GM21528 (cell line): ENCODE measurements at regions not wholly inside any gene's neighbourhood (a gene's known extent, or its start where the extent isn't known, plus 50 kb on each side); places are given as distances from the start of the nearest gene placed in this dataset.
"Not testable (repeated sequence)": the region's sequence is repeated elsewhere in the genome, so short reads cannot be mapped to it uniquely, and the experiment has no call there.

ENCODE experiments used
- ATAC-seq: cut with Tn5 transposase; IDR thresholded peaks from one replicate; pipeline ENCODE4 v1.9.1; 2021; ENCODE audit warnings: mild to moderate bottlenecking, moderate library complexity; ENCODE audit not compliant: unreplicated experiment, low FRiP score

GRCh38 chr5:103391659-103392058, 133.1 kb downstream of the MACIR start:
- ATAC-seq = no peak

- ATAC-seq = no peak
Measured at GRCh38 chr5:103389846-103390245, 131.3 kb downstream of the MACIR start.

GRCh38 chr5:103389357-103389756, 130.8 kb downstream of the MACIR start:
- ATAC-seq = no peak

GRCh38 chr5:103385722-103386121, 127.2 kb downstream of the MACIR start:
- no peak for ATAC-seq

GRCh38 chr5:103377638-103378037, 119.1 kb downstream of the MACIR start:
- not testable (repeated sequence) for ATAC-seq

GRCh38 chr5:103375863-103376591, 117.5 kb downstream of the MACIR start:
- ATAC-seq = no peak

GRCh38 chr5:103375350-103375749, 116.8 kb downstream of the MACIR start:
- ATAC-seq = no peak

- no peak for ATAC-seq
Measured at GRCh38 chr5:103374473-103374963, 116.0 kb downstream of the MACIR start.

- ATAC-seq = no peak
Measured at GRCh38 chr5:103373597-103374472, 115.3 kb downstream of the MACIR start.

- ATAC-seq = no peak
Measured at GRCh38 chr5:103371046-103371607, 112.6 kb downstream of the MACIR start.

GRCh38 chr5:103369125-103370120, 110.9 kb downstream of the MACIR start:
- no peak for ATAC-seq

- ATAC-seq = no peak
Measured at GRCh38 chr5:103367702-103368101, 109.1 kb downstream of the MACIR start.

GRCh38 chr5:103366918-103367549, 108.5 kb downstream of the MACIR start:
- ATAC-seq = no peak

- ATAC-seq = no peak
Measured at GRCh38 chr5:103364074-103364473, 105.5 kb downstream of the MACIR start.

- ATAC-seq = no peak
Measured at GRCh38 chr5:103362211-103362610, 103.6 kb downstream of the MACIR start.

- no peak for ATAC-seq
Measured at GRCh38 chr5:103360475-103360874, 101.9 kb downstream of the MACIR start.

GRCh38 chr5:103358305-103358995, 99.9 kb downstream of the MACIR start:
- ATAC-seq = no peak

GRCh38 chr5:103357636-103358035, 99.1 kb downstream of the MACIR start:
- ATAC-seq = no peak
